Neural progenitor cell (in vitro differentiated cells): ENCODE measurements at regions not wholly inside any gene's neighbourhood (a gene's known extent, or its start where the extent isn't known, plus 50 kb on each side); places are given as distances from the start of the nearest gene placed in this dataset.

Experiments used
- DNase-seq: peaks from one replicate; pipeline ENCODE4 v3.0.0-alpha.2; 2016; ENCODE audit warnings: low spot score
- H2AFZ ChIP-seq: fragments of 200-600 bp; sonication (generic); replicated peaks from 2 replicates; pipeline ENCODE4 v1.6.1; 2016; ENCODE audit warnings: antibody characterized with exemption
- H3F3A ChIP-seq: fragments of 200-600 bp; sonication (generic); 2 replicates; pipeline ENCODE4 v1.6.1; 2016; ENCODE audit warnings: antibody characterized with exemption, low read depth
- H3K27ac ChIP-seq: fragments of 200-600 bp; sonication (generic); 2 replicates; pipeline ENCODE4 v1.5.1; 2016; ENCODE audit warnings: mild to moderate bottlenecking
- H3K27me3 ChIP-seq: fragments of 200-600 bp; sonication (generic); 2 replicates; pipeline ENCODE4 v1.6.1; 2016; ENCODE audit warnings: mild to moderate bottlenecking, moderate library complexity
- H3K36me3 ChIP-seq: fragments of 200-600 bp; sonication (generic); 2 replicates; pipeline ENCODE4 v1.5.1; 2016
- H3K4me1 ChIP-seq: fragments of 200-600 bp; sonication (generic); 2 replicates; pipeline ENCODE4 v1.6.1; 2016; ENCODE audit warnings: mixed run types
- H3K4me2 ChIP-seq: fragments of 200-600 bp; sonication (generic); 2 replicates; pipeline ENCODE4 v1.6.1; 2016
- H3K4me3 ChIP-seq: fragments of 200-600 bp; sonication (generic); 2 replicates; pipeline ENCODE4 v1.5.1; 2016
- H3K79me2 ChIP-seq: fragments of 200-600 bp; sonication (generic); 2 replicates; pipeline ENCODE4 v1.6.1; 2016; ENCODE audit warnings: low read depth
- H3K9ac ChIP-seq: fragments of 200-600 bp; sonication (generic); 2 replicates; pipeline ENCODE4 v1.6.1; 2016
- H3K9me3 ChIP-seq: fragments of 200-600 bp; sonication (generic); 2 replicates; pipeline ENCODE4 v1.5.1; 2016; ENCODE audit warnings: low read depth
- H4K20me1 ChIP-seq: fragments of 200-600 bp; sonication (generic); 2 replicates; pipeline ENCODE4 v1.6.1; 2016; ENCODE audit warnings: low read depth
- H3K27ac Mint-ChIP-seq: 3 replicates; pipeline ENCODE4 v1.8.0; 2021; ENCODE audit warnings: mixed read lengths
- H3K27me3 Mint-ChIP-seq: 2 replicates; pipeline ENCODE4 v1.8.0; 2022; ENCODE audit warnings: low read depth, mild to moderate bottlenecking, inconsistent platforms, moderate library complexity, mixed read lengths; ENCODE audit not compliant: insufficient read depth
- H3K36me3 Mint-ChIP-seq: 3 replicates; pipeline ENCODE4 v1.8.0; 2021; ENCODE audit warnings: mixed read lengths
- H3K4me1 Mint-ChIP-seq: 3 replicates; pipeline ENCODE4 v1.8.0; 2021; ENCODE audit warnings: mixed read lengths
- H3K4me3 Mint-ChIP-seq: 3 replicates; pipeline ENCODE4 v1.8.0; 2021; ENCODE audit warnings: mild to moderate bottlenecking, moderate library complexity, mixed read lengths
- H3K9me3 Mint-ChIP-seq: 3 replicates; pipeline ENCODE4 v1.8.0; 2020; ENCODE audit warnings: mixed read lengths
- CTCF ChIP-seq: fragments of 200-600 bp; sonication (generic); IDR thresholded peaks from 2 replicates; pipeline ENCODE4 v1.5.1; 2017; ENCODE audit warnings: antibody characterized with exemption, mild to moderate bottlenecking
- EZH2 ChIP-seq: fragments of 200-600 bp; sonication (generic); IDR thresholded peaks from 2 replicates; pipeline ENCODE4 v1.6.1; 2017; ENCODE audit warnings: antibody characterized with exemption, mild to moderate bottlenecking, moderate library complexity
- EZH2phosphoT487 ChIP-seq: fragments of 200-600 bp; sonication (generic); IDR thresholded peaks from 2 replicates; pipeline ENCODE4 v1.6.1; 2017; ENCODE audit warnings: antibody characterized with exemption

GRCh38 chr2:78614726-78615125, 410.8 kb upstream of the REG3G start:
- TF ChIP-seq EZH2 (no peak), EZH2phosphoT487 (no peak), CTCF (no peak)
- Histone ChIP-seq H3K36me3 (no peaks in the 10 kb centered on the region), H3F3A (no peaks in the 10 kb centered on the region), H3K27me3 (no peaks in the 10 kb centered on the region), H3K4me2 (no peak overlapping the region), H3K79me2 (no peaks in the 10 kb centered on the region), H2AFZ (no peak overlapping the region), H3K4me1 (no peaks in the 10 kb centered on the region), H3K9ac (no peak overlapping the region), H3K4me3 (no peak overlapping the region), H4K20me1 (no peaks in the 10 kb centered on the region), H3K27ac (no peak overlapping the region), H3K9me3 (no peaks in the 10 kb centered on the region)
- no peak overlapping the region for H3K4me3 Mint-ChIP-seq
- no peaks in the 10 kb centered on the region for H3K9me3 Mint-ChIP-seq
- DNase-seq: no peak
- no peaks in the 10 kb centered on the region for H3K36me3 Mint-ChIP-seq
- H3K27ac Mint-ChIP-seq: no peak overlapping the region
- H3K27me3 Mint-ChIP-seq: peaks cover 2% of the 10 kb centered on the region
- no peaks in the 10 kb centered on the region for H3K4me1 Mint-ChIP-seq

GRCh38 chr2:78615956-78616355, 409.5 kb upstream of the REG3G start:
- Histone ChIP-seq H3K4me3 (no peak overlapping the region), H3K79me2 (no peaks in the 10 kb centered on the region), H4K20me1 (no peaks in the 10 kb centered on the region), H3K27me3 (no peaks in the 10 kb centered on the region), H3K9ac (no peak overlapping the region), H3K4me1 (no peaks in the 10 kb centered on the region), H3K36me3 (no peaks in the 10 kb centered on the region), H3F3A (no peaks in the 10 kb centered on the region), H3K9me3 (no peaks in the 10 kb centered on the region), H3K4me2 (no peak overlapping the region), H2AFZ (no peak overlapping the region), H3K27ac (no peak overlapping the region)
- peaks cover 2% of the 10 kb centered on the region for H3K27me3 Mint-ChIP-seq
- no peaks in the 10 kb centered on the region for H3K9me3 Mint-ChIP-seq
- no peak for DNase-seq
- no peak overlapping the region for H3K27ac Mint-ChIP-seq
- H3K4me3 Mint-ChIP-seq: no peak overlapping the region
- no peaks in the 10 kb centered on the region for H3K36me3 Mint-ChIP-seq
- H3K4me1 Mint-ChIP-seq: no peaks in the 10 kb centered on the region
- TF ChIP-seq EZH2 (no peak), EZH2phosphoT487 (no peak), CTCF (no peak)

- TF ChIP-seq EZH2 (no peak), CTCF (no peak)
- H3K4me1 ChIP-seq: no peaks in the 10 kb centered on the region
- no peaks in the 10 kb centered on the region for H4K20me1 ChIP-seq
- H3F3A ChIP-seq: no peaks in the 10 kb centered on the region
- H3K27me3 ChIP-seq: no peaks in the 10 kb centered on the region
- H3K27ac Mint-ChIP-seq: no peak overlapping the region
- H3K36me3 Mint-ChIP-seq: no peaks in the 10 kb centered on the region
- no peak overlapping the region for H3K9ac ChIP-seq
- peaks cover 3% of the 10 kb centered on the region for H3K9me3 Mint-ChIP-seq
- H3K4me1 Mint-ChIP-seq: no peaks in the 10 kb centered on the region
- no peak overlapping the region for H2AFZ ChIP-seq
- H3K79me2 ChIP-seq: no peaks in the 10 kb centered on the region
- H3K9me3 ChIP-seq: no peaks in the 10 kb centered on the region
- no peaks in the 10 kb centered on the region for H3K36me3 ChIP-seq
- peaks cover 3% of the 10 kb centered on the region for H3K27me3 Mint-ChIP-seq
- H3K27ac ChIP-seq: no peak overlapping the region
- DNase-seq: no peak
- no peak overlapping the region for H3K4me3 ChIP-seq
- H3K4me3 Mint-ChIP-seq: no peak overlapping the region
- H3K4me2 ChIP-seq: no peak overlapping the region
Measured at GRCh38 chr2:78634425-78634824, 391.1 kb upstream of the REG3G start.

- no peak overlapping the region for H3K4me3 Mint-ChIP-seq
- Histone ChIP-seq H3K27ac (no peak overlapping the region), H3K27me3 (no peaks in the 10 kb centered on the region), H3K9ac (no peak overlapping the region), H2AFZ (no peak overlapping the region), H3K4me1 (no peaks in the 10 kb centered on the region), H3K9me3 (no peaks in the 10 kb centered on the region), H3K36me3 (no peaks in the 10 kb centered on the region), H3F3A (no peaks in the 10 kb centered on the region), H3K4me2 (no peak overlapping the region), H3K4me3 (no peak overlapping the region), H3K79me2 (no peaks in the 10 kb centered on the region), H4K20me1 (no peaks in the 10 kb centered on the region)
- no peaks in the 10 kb centered on the region for H3K27me3 Mint-ChIP-seq
- DNase-seq: no peak
- no peaks in the 10 kb centered on the region for H3K36me3 Mint-ChIP-seq
- peaks cover 6% of the 10 kb centered on the region for H3K4me1 Mint-ChIP-seq
- TF ChIP-seq EZH2phosphoT487: no peak
- TF ChIP-seq EZH2: no peak
- no peak for TF ChIP-seq CTCF
- no peaks in the 10 kb centered on the region for H3K9me3 Mint-ChIP-seq
- no peak overlapping the region for H3K27ac Mint-ChIP-seq
Measured at GRCh38 chr2:78644854-78645253, 380.6 kb upstream of the REG3G start.
